ENCODE measurements at regions not wholly inside any gene's neighbourhood (a gene's known extent, or its start where the extent isn't known, plus 50 kb on each side); places are given as distances from the start of the nearest gene placed in this dataset.

DNA sequence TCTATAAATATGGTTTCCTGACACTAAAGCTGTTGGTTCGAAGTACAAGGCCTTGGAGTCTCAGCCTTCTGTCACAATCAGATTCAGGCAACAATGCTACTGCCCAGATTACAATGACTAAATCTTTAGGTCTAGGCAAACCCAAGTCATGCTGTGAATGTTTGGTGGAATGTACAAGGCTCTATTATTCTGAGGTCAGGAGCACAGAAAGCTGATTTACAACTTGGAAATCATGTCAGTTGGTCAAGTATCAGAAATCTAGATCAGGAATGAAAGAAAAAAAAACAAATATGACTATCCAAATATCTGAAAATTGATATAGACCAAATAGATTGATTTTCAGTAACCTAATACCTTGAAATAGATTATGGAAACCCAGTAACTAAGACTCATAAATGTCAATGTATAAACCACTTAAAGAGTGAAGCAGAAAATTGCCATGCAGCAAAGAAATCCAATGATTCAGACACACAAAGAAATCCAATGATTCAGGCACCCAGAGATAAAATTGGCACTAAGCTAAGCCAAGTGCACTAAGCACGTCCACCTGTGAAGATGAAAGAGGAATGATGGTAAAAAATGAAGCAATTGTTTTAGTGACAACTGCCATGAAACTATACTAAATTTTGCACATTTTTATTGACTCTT is 588.0 kb upstream of the TUSC1 start:
- Histone ChIP-seq H3K27ac (no peak overlapping the region), H3K9me3 (no peaks in the 10 kb centered on the region), H3K36me3 (no peaks in the 10 kb centered on the region), H3K4me1 (no peaks in the 10 kb centered on the region), H3K4me3 (no peak overlapping the region), H3K27me3 (no peaks in the 10 kb centered on the region)
- TF ChIP-seq POLR2A (IDR thresholded peaks at IDR 0.05) = no peak
- no peak for TF ChIP-seq POLR2AphosphoS5 (IDR thresholded peaks at IDR 0.05; ENCODE audit: insufficient read depth in 1 of 2, low read depth in 1 of 2)
- TF ChIP-seq, protein P1, sequence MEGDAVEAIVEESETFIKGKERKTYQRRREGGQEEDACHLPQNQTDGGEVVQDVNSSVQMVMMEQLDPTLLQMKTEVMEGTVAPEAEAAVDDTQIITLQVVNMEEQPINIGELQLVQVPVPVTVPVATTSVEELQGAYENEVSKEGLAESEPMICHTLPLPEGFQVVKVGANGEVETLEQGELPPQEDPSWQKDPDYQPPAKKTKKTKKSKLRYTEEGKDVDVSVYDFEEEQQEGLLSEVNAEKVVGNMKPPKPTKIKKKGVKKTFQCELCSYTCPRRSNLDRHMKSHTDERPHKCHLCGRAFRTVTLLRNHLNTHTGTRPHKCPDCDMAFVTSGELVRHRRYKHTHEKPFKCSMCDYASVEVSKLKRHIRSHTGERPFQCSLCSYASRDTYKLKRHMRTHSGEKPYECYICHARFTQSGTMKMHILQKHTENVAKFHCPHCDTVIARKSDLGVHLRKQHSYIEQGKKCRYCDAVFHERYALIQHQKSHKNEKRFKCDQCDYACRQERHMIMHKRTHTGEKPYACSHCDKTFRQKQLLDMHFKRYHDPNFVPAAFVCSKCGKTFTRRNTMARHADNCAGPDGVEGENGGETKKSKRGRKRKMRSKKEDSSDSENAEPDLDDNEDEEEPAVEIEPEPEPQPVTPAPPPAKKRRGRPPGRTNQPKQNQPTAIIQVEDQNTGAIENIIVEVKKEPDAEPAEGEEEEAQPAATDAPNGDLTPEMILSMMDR (IDR thresholded peaks at IDR 0.05) = no peak
- intact Hi-C loops (cut with DNase I) = no loop called here
- DNase-seq (ENCODE audit: extremely low spot score in 2 of 2) = no peak

DNA sequence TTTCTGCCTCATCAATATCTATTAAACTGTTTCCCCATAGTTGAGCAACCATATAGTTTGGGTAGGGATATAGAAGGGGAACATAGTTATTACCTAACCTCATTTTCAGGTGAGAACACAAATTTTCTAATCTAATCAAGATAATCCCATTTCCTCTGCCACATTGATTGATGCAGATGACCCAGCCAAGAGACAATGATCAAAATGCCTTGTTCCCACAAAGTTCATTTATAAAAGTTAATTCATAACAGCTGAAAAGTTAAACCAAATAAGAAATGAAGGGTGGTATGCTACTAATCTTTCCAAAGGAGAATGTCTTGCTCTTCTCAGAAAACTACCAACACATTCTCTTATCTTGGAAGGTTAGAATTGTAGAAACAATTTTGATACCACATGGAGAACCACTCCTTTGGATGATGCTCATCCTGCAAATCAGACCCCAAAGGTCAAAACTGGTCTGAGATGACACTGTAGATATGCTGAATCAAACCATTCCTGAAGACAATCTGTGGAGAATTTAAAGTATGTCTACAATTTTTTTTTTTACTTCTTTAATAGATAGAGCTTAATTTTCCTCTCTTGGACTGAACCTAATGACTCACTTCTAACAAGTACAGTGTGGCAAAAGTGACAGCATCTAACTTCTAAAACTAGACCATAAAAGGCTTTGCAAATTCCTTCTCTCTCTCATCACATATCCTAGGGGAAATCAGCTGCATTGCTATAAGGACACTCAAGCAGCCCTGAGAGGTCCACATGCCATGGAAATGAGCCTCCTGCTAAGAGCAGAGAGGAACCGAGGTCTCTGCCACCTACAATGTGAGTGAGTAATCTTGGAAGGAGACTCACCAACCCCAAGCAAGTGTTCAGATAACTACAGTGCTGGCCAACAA is 586.7 kb upstream of the TUSC1 start:
- intact Hi-C loops (cut with DNase I) = no loop called here

DNA sequence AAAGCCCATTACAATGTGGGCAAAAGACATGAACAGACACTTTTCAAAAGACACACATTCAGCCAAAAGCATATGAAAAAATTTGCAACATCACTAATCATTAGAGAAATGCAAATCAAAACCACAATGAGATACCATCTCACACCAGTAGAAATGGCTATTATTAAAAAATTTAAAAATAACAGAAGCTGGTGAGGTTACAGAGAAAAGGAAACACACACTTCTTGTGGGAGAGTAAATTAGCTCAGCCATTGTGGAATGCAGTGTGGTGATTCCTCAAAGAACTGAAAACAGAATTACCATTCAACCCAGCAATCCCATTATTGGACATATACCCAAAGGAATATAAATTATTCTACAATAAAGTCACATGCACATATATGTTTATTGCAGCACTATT is 585.2 kb upstream of the TUSC1 start:
- no peak overlapping the region for H3K4me3 ChIP-seq
- H3K36me3 ChIP-seq = no peaks in the 10 kb centered on the region
- H3K9me3 ChIP-seq = no peaks in the 10 kb centered on the region
- DNase-seq (ENCODE audit: extremely low spot score in 2 of 2) = no peak
- no peak overlapping the region for H3K27ac ChIP-seq
- no peak for TF ChIP-seq POLR2A (IDR thresholded peaks at IDR 0.05)
- TF ChIP-seq, protein P1 (IDR thresholded peaks at IDR 0.05) = no peak
- no peak for TF ChIP-seq POLR2AphosphoS5 (IDR thresholded peaks at IDR 0.05; ENCODE audit: insufficient read depth in 1 of 2, low read depth in 1 of 2)
- intact Hi-C loops (cut with DNase I) = no loop called here
- H3K27me3 ChIP-seq = no peaks in the 10 kb centered on the region
- H3K4me1 ChIP-seq = no peaks in the 10 kb centered on the region

More for the DNA sequence above, 586.7 kb upstream of the TUSC1 start:
- Histone ChIP-seq H3K9me3 (no peaks in the 10 kb centered on the region), H3K27ac (no peak overlapping the region), H3K4me1 (no peaks in the 10 kb centered on the region), H3K27me3 (no peaks in the 10 kb centered on the region), H3K36me3 (no peaks in the 10 kb centered on the region), H3K4me3 (no peak overlapping the region)
- TF ChIP-seq, protein P1 (IDR thresholded peaks at IDR 0.05) = no peak
- TF ChIP-seq POLR2A (IDR thresholded peaks at IDR 0.05) = no peak
- TF ChIP-seq POLR2AphosphoS5 (IDR thresholded peaks at IDR 0.05; ENCODE audit: insufficient read depth in 1 of 2, low read depth in 1 of 2) = no peak
- no peak for DNase-seq (ENCODE audit: extremely low spot score in 2 of 2)

DNA sequence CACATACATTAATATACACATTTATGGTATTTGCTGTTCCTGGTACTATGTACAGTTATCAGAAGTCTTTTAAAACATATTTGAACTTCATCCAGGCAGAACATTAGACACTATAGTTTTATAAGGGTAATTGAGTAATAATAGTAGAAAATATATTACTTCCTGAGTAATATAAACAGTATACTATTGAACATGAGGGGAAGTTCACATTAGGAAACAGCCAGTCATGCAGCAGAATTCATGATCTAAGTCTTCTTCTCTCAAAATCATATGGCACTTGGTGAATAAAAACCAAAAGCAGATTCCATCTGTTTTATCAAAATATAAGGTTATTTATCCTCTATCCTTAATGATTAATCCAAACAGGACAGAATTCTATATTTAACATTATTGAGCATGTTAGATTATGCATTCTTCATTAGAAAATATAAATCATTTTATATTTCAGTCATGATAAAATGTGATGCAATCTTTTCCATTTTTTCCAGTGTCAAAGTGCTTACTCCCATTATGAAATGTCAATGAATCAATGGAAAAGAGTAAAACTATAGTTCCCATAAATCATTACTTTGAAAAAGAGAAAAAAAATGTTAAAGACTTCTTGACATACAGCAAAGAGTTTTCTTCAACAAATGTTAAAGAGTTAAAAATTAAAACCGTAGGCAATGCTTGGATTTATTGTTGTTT is 584.3 kb upstream of the TUSC1 start:
- Histone ChIP-seq H3K4me1 (no peaks in the 10 kb centered on the region), H3K36me3 (no peaks in the 10 kb centered on the region), H3K27ac (no peak overlapping the region), H3K4me3 (no peak overlapping the region), H3K9me3 (no peaks in the 10 kb centered on the region), H3K27me3 (no peaks in the 10 kb centered on the region)
- no peak for DNase-seq (ENCODE audit: extremely low spot score in 2 of 2)
- intact Hi-C loops (cut with DNase I) = no loop called here
- no peak for TF ChIP-seq POLR2A (IDR thresholded peaks at IDR 0.05)
- no peak for TF ChIP-seq POLR2AphosphoS5 (IDR thresholded peaks at IDR 0.05; ENCODE audit: insufficient read depth in 1 of 2, low read depth in 1 of 2)
- TF ChIP-seq, protein P1 (IDR thresholded peaks at IDR 0.05) = no peak
